SK-N-SH (cell line): ENCODE measurements at regions not wholly inside any gene's neighbourhood (a gene's known extent, or its start where the extent isn't known, plus 50 kb on each side); places are given as distances from the start of the nearest gene placed in this dataset.

Source experiments
- CTCF ChIA-PET: fragments of 300-600, 350-600 bp; formaldehyde crosslinking; extraction: SDS; loops from one replicate; lab custom pipeline; 2021; lab: Yijun Ruan, JAX
- POLR2A ChIA-PET: fragments of 350-600 bp; sonication (Branson Sonifier 250); formaldehyde crosslinking; extraction: SDS; loops from one replicate; lab custom pipeline; 2020; ENCODE audit warnings: antibody characterized with exemption, inconsistent platforms; lab: Yijun Ruan, JAX
- DNase-seq: peaks from one replicate; pipeline ENCODE4 v3.0.0; 2012
- H2AFZ ChIP-seq: fragments of 200-600 bp; sonication (generic); 2 replicates; pipeline ENCODE4 v1.8.1; 2016; ENCODE audit warnings: antibody characterized with exemption, mild to moderate bottlenecking, low read depth
- H3F3A ChIP-seq: fragments of 200-600 bp; sonication (generic); replicated peaks from 2 replicates; pipeline ENCODE3; 2016; ENCODE audit warnings: antibody characterized with exemption, mild to moderate bottlenecking; ENCODE audit not compliant: insufficient read depth
- H3K27ac ChIP-seq, 2 experiments: fragments of 200-500 bp in 1 of 2; fragments of 200-600 bp in 1 of 2; sonication (Bioruptor generic) in 1 of 2; sonication (generic), shearing (Covaris generic) in 1 of 2; 2 replicates each; pipeline versions ENCODE4 v1.5.1 to v1.6.1; 2014 to 2016; ENCODE audit warnings: low read depth in 2 of 2, inconsistent platforms in 1 of 2, low read length in 1 of 2, mild to moderate bottlenecking in 1 of 2, mixed read lengths in 1 of 2
- H3K27me3 ChIP-seq: fragments of 200-600 bp; sonication (generic), shearing (Covaris generic); 2 replicates; pipeline ENCODE4 v1.6.1; 2016; ENCODE audit warnings: mixed run types; ENCODE audit not compliant: insufficient read depth
- H3K36me3 ChIP-seq, 2 experiments: fragments of 200-500 bp in 1 of 2; fragments of 200-600 bp in 1 of 2; sonication (Bioruptor generic) in 1 of 2; sonication (generic) in 1 of 2; replicated peaks in 1 of 2; 2 replicates each; pipeline versions ENCODE3 to v1.5.1; 2014 to 2016; ENCODE audit warnings: low read length in 1 of 2, mild to moderate bottlenecking in 1 of 2; ENCODE audit not compliant: insufficient read depth in 2 of 2, control insufficient read depth in 1 of 2
- H3K4me1 ChIP-seq, 2 experiments: fragments of 200-500 bp in 1 of 2; fragments of 200-600 bp in 1 of 2; sonication (Bioruptor generic) in 1 of 2; sonication (generic), shearing (Covaris generic) in 1 of 2; 2 replicates each; pipeline versions ENCODE4 v1.5.1 to v1.6.1; 2014 to 2016; ENCODE audit warnings: low read depth in 1 of 2, low read length in 1 of 2, mixed run types in 1 of 2; ENCODE audit not compliant: insufficient read depth in 2 of 2, control insufficient read depth in 1 of 2
- H3K4me2 ChIP-seq: fragments of 200-600 bp; sonication (generic), shearing (Covaris generic); 2 replicates; pipeline ENCODE4 v1.6.1; 2017; ENCODE audit warnings: mixed run types
- H3K4me3 ChIP-seq, 2 experiments: fragments of 200-500 bp in 1 of 2; fragments of 200-600 bp in 1 of 2; sonication (Bioruptor generic) in 1 of 2; sonication (generic), shearing (Covaris generic) in 1 of 2; 2 replicates each; pipeline versions ENCODE4 v1.5.1 to v1.8.1; 2014 to 2016; ENCODE audit warnings: low read depth in 2 of 2, inconsistent platforms in 1 of 2, low read length in 1 of 2, mild to moderate bottlenecking in 1 of 2, mixed read lengths in 1 of 2, moderate library complexity in 1 of 2
- H3K79me2 ChIP-seq: fragments of 200-600 bp; sonication (generic); 2 replicates; pipeline ENCODE4 v1.8.1; 2017; ENCODE audit warnings: mild to moderate bottlenecking; ENCODE audit not compliant: insufficient read depth
- H3K9ac ChIP-seq: fragments of 200-600 bp; sonication (generic); 2 replicates; pipeline ENCODE4 v1.6.1; 2017; ENCODE audit warnings: mixed run types
- H3K9me2 ChIP-seq: fragments of 200-600 bp; sonication (generic); 2 replicates; pipeline ENCODE4 v1.6.1; 2017; ENCODE audit warnings: mixed run types
- H3K9me3 ChIP-seq: fragments of 200-600 bp; sonication (generic); 2 replicates; pipeline ENCODE4 v1.6.1; 2017; ENCODE audit warnings: mixed run types, mild to moderate bottlenecking, moderate library complexity
- H4K20me1 ChIP-seq: fragments of 200-600 bp; sonication (generic); 2 replicates; pipeline ENCODE4 v1.6.1; 2017; ENCODE audit warnings: mild to moderate bottlenecking, mixed run types; ENCODE audit not compliant: insufficient read depth
- CHD2 ChIP-seq: fragments of 150-350 bp; IDR thresholded peaks from 2 replicates; pipeline ENCODE4 v1.6.1; 2018; ENCODE audit warnings: low read length; ENCODE audit not compliant: partially characterized antibody
- ELF1 ChIP-seq: IDR thresholded peaks from 2 replicates; pipeline ENCODE4 v1.4.0; 2012
- EZH2phosphoT487 ChIP-seq: fragments of 200-600 bp; sonication (generic); IDR thresholded peaks from 2 replicates; pipeline ENCODE4 v1.6.1; 2017; ENCODE audit warnings: low read depth, mixed run types, mild to moderate bottlenecking, antibody characterized with exemption, moderate library complexity, borderline replicate concordance
- FOSL2 ChIP-seq: IDR thresholded peaks from 2 replicates; pipeline ENCODE4 v1.4.0; 2012; ENCODE audit warnings: low read depth, mild to moderate bottlenecking, moderate library complexity, borderline replicate concordance
- FOXJ3 ChIP-seq: sonication (generic); formaldehyde crosslinking; IDR thresholded peaks from 2 replicates; pipeline ENCODE4 v1.5.1; 2020; ENCODE audit warnings: mild to moderate bottlenecking, missing genetic modification reagents
- MEF2A ChIP-seq: IDR thresholded peaks from 2 replicates; pipeline ENCODE4 v1.4.0; 2012; ENCODE audit warnings: low read depth, borderline replicate concordance
- MXI1 ChIP-seq: IDR thresholded peaks from 2 replicates; pipeline ENCODE4 v1.6.1; 2012; ENCODE audit warnings: mild to moderate bottlenecking, low read depth, low read length, improper control_type of control experiment
- NRF1 ChIP-seq: IDR thresholded peaks from 2 replicates; pipeline ENCODE4 v1.6.1; 2012; ENCODE audit warnings: low read depth, mild to moderate bottlenecking, low read length
- RFX5 ChIP-seq: IDR thresholded peaks from 2 replicates; pipeline ENCODE4 v1.6.1; 2012; ENCODE audit warnings: mild to moderate bottlenecking, improper control_type of control experiment, low read length
- RXRA ChIP-seq: IDR thresholded peaks from 2 replicates; pipeline ENCODE4 v1.4.0; 2012; ENCODE audit warnings: low read depth, mild to moderate bottlenecking, borderline replicate concordance
- TAF1 ChIP-seq: IDR thresholded peaks from 2 replicates; pipeline ENCODE4 v1.6.1; 2012; ENCODE audit warnings: low read depth, mild to moderate bottlenecking, low read length, moderate library complexity, borderline replicate concordance
- TCF12 ChIP-seq: IDR thresholded peaks from 2 replicates; pipeline ENCODE4 v1.4.0; 2012
- USF2 ChIP-seq: fragments of 150-350 bp; IDR thresholded peaks from 2 replicates; pipeline ENCODE4 v1.6.1; 2017; ENCODE audit warnings: antibody characterized with exemption, low read length, low read depth, borderline replicate concordance
- YY1 ChIP-seq: IDR thresholded peaks from 2 replicates; pipeline ENCODE4 v1.4.0; 2012; ENCODE audit warnings: low read depth, mild to moderate bottlenecking
- ZBTB33 ChIP-seq: IDR thresholded peaks from 2 replicates; pipeline ENCODE4 v1.4.0; 2012; ENCODE audit warnings: low read depth, borderline replicate concordance
- WGBS: methylation state at CpG from one replicate; pipeline ENCODE4 v1.1.6; 2017; ENCODE audit warnings: low lambda C conversion rate; 5-methylcytosine and 5-hydroxymethylcytosine counted together
- TF ChIP-seq, protein P1 (sequence below): IDR thresholded peaks from 2 replicates; pipeline ENCODE4; 2012
- TF ChIP-seq, protein P2 (sequence below): fragments of 150-350 bp; IDR thresholded peaks from 2 replicates; pipeline ENCODE4 v1.6.1; 2016; ENCODE audit warnings: mild to moderate bottlenecking, low read depth, low read length
- TF ChIP-seq, protein P3 (sequence below): IDR thresholded peaks from 2 replicates; pipeline ENCODE4 v1.4.0; 2012; ENCODE audit warnings: low read depth
- TF ChIP-seq, protein P4 (sequence below): fragments of 200-600 bp; sonication (generic); IDR thresholded peaks from 2 replicates; pipeline ENCODE4 v1.6.1; 2017; ENCODE audit warnings: antibody characterized with exemption, mild to moderate bottlenecking, moderate library complexity

DNA sequence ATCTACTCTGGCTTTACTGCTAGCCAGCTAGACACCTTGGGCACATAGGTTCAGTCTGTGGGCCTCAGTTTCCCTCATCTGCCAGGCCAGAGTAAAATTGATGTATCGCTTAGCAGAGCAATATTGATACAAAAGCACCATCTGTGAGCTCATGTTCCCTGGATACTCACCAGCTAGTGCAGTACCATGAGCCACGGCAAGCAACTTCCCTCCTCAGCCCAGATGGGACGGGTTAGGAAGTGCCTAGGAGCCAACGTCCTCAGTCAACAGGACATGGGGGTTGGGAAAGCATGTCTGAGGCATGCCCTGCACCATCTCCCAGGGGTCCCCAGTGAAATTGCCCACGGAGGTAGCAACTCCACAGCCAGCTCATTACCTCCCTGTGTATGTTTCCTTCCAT is 258.3 kb downstream of the ANKRD60 start:
- H3K9ac ChIP-seq = no peak overlapping the region
- H3K4me1 ChIP-seq = peaks cover 0 to 28% of the 10 kb centered on the region in 2 experiments; a peak in 1 of 4 replicates
- H3K27me3 ChIP-seq = no peaks in the 10 kb centered on the region
- H3K9me2 ChIP-seq = no peaks in the 10 kb centered on the region
- CTCF ChIA-PET = interaction anchor here (0.9 to 1.0 kb wide), 2 partner anchors 9 to 10 kb away, joined by 3 to 4 read pairs; no protein-coding TSS in a partner anchor
- 45% methylated on average over 4 of the region's 5 CpGs for WGBS
- no peak overlapping the region for H3K4me2 ChIP-seq
- no peak for DNase-seq
- no peak overlapping the region for H3K4me3 ChIP-seq
- TF ChIP-seq, protein P1, sequence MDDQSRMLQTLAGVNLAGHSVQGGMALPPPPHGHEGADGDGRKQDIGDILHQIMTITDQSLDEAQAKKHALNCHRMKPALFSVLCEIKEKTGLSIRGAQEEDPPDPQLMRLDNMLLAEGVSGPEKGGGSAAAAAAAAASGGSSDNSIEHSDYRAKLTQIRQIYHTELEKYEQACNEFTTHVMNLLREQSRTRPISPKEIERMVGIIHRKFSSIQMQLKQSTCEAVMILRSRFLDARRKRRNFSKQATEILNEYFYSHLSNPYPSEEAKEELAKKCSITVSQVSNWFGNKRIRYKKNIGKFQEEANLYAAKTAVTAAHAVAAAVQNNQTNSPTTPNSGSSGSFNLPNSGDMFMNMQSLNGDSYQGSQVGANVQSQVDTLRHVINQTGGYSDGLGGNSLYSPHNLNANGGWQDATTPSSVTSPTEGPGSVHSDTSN = no peak
- no peak for TF ChIP-seq EZH2phosphoT487
- no peak for TF ChIP-seq TCF12
- TF ChIP-seq, protein P2, sequence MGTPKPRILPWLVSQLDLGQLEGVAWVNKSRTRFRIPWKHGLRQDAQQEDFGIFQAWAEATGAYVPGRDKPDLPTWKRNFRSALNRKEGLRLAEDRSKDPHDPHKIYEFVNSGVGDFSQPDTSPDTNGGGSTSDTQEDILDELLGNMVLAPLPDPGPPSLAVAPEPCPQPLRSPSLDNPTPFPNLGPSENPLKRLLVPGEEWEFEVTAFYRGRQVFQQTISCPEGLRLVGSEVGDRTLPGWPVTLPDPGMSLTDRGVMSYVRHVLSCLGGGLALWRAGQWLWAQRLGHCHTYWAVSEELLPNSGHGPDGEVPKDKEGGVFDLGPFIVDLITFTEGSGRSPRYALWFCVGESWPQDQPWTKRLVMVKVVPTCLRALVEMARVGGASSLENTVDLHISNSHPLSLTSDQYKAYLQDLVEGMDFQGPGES = no peak
- TF ChIP-seq ELF1 = no peak
- TF ChIP-seq MEF2A = no peak
- TF ChIP-seq, protein P3, sequence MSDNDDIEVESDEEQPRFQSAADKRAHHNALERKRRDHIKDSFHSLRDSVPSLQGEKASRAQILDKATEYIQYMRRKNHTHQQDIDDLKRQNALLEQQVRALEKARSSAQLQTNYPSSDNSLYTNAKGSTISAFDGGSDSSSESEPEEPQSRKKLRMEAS = no peak
- TF ChIP-seq, protein P4, sequence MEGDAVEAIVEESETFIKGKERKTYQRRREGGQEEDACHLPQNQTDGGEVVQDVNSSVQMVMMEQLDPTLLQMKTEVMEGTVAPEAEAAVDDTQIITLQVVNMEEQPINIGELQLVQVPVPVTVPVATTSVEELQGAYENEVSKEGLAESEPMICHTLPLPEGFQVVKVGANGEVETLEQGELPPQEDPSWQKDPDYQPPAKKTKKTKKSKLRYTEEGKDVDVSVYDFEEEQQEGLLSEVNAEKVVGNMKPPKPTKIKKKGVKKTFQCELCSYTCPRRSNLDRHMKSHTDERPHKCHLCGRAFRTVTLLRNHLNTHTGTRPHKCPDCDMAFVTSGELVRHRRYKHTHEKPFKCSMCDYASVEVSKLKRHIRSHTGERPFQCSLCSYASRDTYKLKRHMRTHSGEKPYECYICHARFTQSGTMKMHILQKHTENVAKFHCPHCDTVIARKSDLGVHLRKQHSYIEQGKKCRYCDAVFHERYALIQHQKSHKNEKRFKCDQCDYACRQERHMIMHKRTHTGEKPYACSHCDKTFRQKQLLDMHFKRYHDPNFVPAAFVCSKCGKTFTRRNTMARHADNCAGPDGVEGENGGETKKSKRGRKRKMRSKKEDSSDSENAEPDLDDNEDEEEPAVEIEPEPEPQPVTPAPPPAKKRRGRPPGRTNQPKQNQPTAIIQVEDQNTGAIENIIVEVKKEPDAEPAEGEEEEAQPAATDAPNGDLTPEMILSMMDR = no peak
- no peak for TF ChIP-seq CHD2
- no peak for TF ChIP-seq MXI1
- TF ChIP-seq YY1 = no peak
- TF ChIP-seq FOSL2 = no peak
- TF ChIP-seq RFX5 = no peak
- no peak for TF ChIP-seq NRF1
- no peak for TF ChIP-seq RXRA
- no peak for TF ChIP-seq ZBTB33
- no peak for TF ChIP-seq TAF1
- no peak for TF ChIP-seq FOXJ3 (CRISPR knock-in tag)
- TF ChIP-seq USF2 = no peak
- H3K36me3 ChIP-seq = no peaks in the 10 kb centered on the region
- no peak overlapping the region for H2AFZ ChIP-seq
- H3K79me2 ChIP-seq = no peaks in the 10 kb centered on the region
- no peaks in the 10 kb centered on the region for H3K9me3 ChIP-seq
- H3F3A ChIP-seq = no peaks in the 10 kb centered on the region
- H4K20me1 ChIP-seq = no peaks in the 10 kb centered on the region
- POLR2A ChIA-PET = no interaction called here
- no peak overlapping the region; a peak in 1 of 4 replicates for H3K27ac ChIP-seq
